ENCODE measurements at regions not wholly inside any gene's neighbourhood (a gene's known extent, or its start where the extent isn't known, plus 50 kb on each side); places are given as distances from the start of the nearest gene placed in this dataset.
"Not testable (repeated sequence)": the region's sequence is repeated elsewhere in the genome, so short reads cannot be mapped to it uniquely, and the experiment has no call there.

DNA sequence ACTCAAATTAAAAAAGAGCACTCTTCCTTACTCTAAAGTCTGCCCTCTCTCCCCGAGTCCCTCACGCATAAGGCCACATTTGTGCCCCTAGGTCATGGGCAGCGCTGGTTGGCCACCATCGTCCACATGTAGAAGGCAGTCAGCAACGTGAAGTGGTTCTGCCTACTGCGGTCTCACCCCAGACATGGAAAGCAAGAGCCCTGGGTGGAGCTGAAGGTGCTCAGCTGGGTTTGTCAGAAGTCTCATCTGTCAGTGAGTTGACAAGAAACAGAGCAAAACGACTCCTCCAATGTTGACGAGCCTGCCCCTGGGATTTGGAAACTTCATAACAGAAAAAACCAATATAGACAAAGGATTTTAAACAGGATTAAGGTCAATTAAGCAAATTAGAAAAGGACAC is 192.3 kb upstream of the PRSS58 start:
- H4K20me1 ChIP-seq (ENCODE audit: insufficient read depth, low read length, poor library complexity, severe bottlenecking): no peaks in the 10 kb centered on the region
- peak overlapping the region; percentile 59 for H3K9ac ChIP-seq (ENCODE audit: low read depth, low read length, poor library complexity, severe bottlenecking)
- no peaks in the 10 kb centered on the region for H3K9me2 ChIP-seq (replicated peaks; ENCODE audit: low read depth, low read length)
- H3K27me3 ChIP-seq (ENCODE audit: insufficient read depth, low read length, poor library complexity, severe bottlenecking): no peaks in the 10 kb centered on the region
- H3K4me2 ChIP-seq (ENCODE audit: low read depth, low read length, poor library complexity, severe bottlenecking): no peak overlapping the region
- no peaks in the 10 kb centered on the region for H3K9me3 ChIP-seq (ENCODE audit: insufficient read depth, low read depth, low read length)
- H2AFZ ChIP-seq (ENCODE audit: low read length): no peak overlapping the region
- no peak overlapping the region for H3K4me3 ChIP-seq (ENCODE audit: low read length, poor library complexity, severe bottlenecking)
- H3F3A ChIP-seq (ENCODE audit: low read depth): no peaks in the 10 kb centered on the region
- no peaks in the 10 kb centered on the region for H3K36me3 ChIP-seq (ENCODE audit: insufficient read depth, low read length)
- no peak for TF ChIP-seq EZH2phosphoT487 (IDR thresholded peaks at IDR 0.05; ENCODE audit: borderline replicate concordance)
- TF ChIP-seq, protein P1, sequence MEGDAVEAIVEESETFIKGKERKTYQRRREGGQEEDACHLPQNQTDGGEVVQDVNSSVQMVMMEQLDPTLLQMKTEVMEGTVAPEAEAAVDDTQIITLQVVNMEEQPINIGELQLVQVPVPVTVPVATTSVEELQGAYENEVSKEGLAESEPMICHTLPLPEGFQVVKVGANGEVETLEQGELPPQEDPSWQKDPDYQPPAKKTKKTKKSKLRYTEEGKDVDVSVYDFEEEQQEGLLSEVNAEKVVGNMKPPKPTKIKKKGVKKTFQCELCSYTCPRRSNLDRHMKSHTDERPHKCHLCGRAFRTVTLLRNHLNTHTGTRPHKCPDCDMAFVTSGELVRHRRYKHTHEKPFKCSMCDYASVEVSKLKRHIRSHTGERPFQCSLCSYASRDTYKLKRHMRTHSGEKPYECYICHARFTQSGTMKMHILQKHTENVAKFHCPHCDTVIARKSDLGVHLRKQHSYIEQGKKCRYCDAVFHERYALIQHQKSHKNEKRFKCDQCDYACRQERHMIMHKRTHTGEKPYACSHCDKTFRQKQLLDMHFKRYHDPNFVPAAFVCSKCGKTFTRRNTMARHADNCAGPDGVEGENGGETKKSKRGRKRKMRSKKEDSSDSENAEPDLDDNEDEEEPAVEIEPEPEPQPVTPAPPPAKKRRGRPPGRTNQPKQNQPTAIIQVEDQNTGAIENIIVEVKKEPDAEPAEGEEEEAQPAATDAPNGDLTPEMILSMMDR (conservative IDR thresholded peaks at IDR 0.05; ENCODE audit: low read length): no peak
- H3K79me2 ChIP-seq (ENCODE audit: insufficient read depth, low read length): 0 out of 2 replicates have a peak, but pooled peaks cover 6% of the 10 kb centered on the region
- peaks cover 81% of the 10 kb centered on the region for H3K4me1 ChIP-seq (ENCODE audit: insufficient read depth, low read length, poor library complexity, severe bottlenecking)

DNA sequence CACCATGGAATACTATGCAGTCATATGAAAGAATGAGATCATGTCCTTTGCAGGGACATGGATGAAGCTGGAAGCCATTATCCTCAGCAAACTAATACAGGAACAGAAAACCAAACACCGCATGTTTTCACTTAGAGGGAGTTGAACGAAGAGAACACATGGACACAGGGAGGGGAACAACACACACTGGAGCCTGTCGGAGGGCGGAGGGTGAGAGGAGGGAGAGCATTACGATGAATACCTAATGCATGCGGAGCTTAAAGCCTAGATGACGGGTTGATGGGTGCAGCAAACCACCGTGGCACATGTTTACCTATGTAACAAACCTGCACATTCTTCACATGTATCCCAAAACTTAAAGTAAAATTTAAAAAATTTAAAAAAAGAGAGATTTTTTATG is 191.0 kb upstream of the PRSS58 start:
- H3K9me2 ChIP-seq (replicated peaks; ENCODE audit: low read depth, low read length); H4K20me1 ChIP-seq (ENCODE audit: insufficient read depth, low read length, poor library complexity, severe bottlenecking); H3F3A ChIP-seq (ENCODE audit: low read depth); H3K9me3 ChIP-seq (ENCODE audit: insufficient read depth, low read depth, low read length); H3K27me3 ChIP-seq (ENCODE audit: insufficient read depth, low read length, poor library complexity, severe bottlenecking); H3K4me2 ChIP-seq (ENCODE audit: low read depth, low read length, poor library complexity, severe bottlenecking); H3K9ac ChIP-seq (ENCODE audit: low read depth, low read length, poor library complexity, severe bottlenecking); H3K36me3 ChIP-seq (ENCODE audit: insufficient read depth, low read length); H3K4me3 ChIP-seq (ENCODE audit: low read length, poor library complexity, severe bottlenecking); H3K79me2 ChIP-seq (ENCODE audit: insufficient read depth, low read length); H2AFZ ChIP-seq (ENCODE audit: low read length): not testable (repeated sequence)
- H3K4me1 ChIP-seq (ENCODE audit: insufficient read depth, low read length, poor library complexity, severe bottlenecking): peaks cover 81% of the 10 kb centered on the region

DNA sequence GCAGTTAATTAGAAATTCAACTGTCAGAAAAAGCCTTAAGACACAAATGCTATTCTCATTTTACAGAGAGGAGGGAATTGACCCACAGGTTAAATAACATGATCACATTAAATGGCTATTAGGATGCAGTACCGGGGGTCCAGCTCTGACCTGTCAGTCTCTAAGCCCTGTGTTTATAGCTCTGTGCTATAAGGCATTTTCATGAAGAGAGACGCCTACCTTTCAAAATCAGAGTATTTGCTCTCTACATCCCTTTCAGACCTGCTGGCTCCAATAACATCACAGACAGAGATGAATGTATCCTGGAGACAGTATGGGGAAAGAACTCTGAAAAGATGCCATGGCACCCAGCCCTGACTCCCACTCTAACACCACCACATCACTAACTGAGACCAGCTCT is 189.9 kb upstream of the PRSS58 start:
- no peak for TF ChIP-seq EZH2phosphoT487 (IDR thresholded peaks at IDR 0.05; ENCODE audit: borderline replicate concordance)
- TF ChIP-seq, protein P1 (conservative IDR thresholded peaks at IDR 0.05; ENCODE audit: low read length): no peak
- no peaks in the 10 kb centered on the region for H3K9me3 ChIP-seq (ENCODE audit: insufficient read depth, low read depth, low read length)
- peaks cover 81% of the 10 kb centered on the region for H3K4me1 ChIP-seq (ENCODE audit: insufficient read depth, low read length, poor library complexity, severe bottlenecking)

DNA sequence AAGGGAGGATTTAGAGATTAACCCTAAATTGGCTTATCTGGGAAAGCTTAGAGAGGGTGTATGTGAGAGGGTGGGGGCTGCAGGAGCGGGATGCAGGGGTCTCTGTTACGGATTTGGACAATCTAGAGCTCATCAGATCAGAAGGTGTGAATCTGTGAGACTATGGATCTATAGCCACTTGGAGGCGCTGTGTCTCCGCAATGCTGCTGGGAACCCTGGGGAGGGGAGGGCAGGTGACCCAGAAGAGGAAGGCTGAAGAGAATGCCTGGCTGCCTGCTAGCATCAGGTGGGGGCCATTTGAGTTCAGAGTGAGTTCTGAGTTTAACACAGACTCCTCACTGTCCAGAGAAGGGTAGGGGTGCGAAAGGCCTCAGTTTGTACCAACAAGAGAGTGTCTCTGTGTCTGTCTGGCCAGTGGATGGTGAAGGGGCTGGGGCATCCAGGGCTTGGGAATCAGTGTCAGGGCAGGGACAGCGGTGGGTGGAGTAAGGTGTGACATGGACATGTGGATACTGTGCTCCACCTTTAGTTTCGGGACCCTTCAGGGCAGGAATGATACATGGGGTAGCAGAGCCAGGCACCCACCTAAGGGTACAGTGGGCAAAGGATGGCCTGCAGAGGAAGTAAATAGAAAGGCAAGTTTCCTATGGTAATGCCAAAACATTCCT is 187.3 kb upstream of the PRSS58 start:
- Histone ChIP-seq H3K79me2 (ENCODE audit: insufficient read depth, low read length) (no peaks in the 10 kb centered on the region), H3K36me3 (ENCODE audit: insufficient read depth, low read length) (no peaks in the 10 kb centered on the region), H3K9me2 (replicated peaks; ENCODE audit: low read depth, low read length) (no peaks in the 10 kb centered on the region), H3K9ac (ENCODE audit: low read depth, low read length, poor library complexity, severe bottlenecking) (peak overlapping the region; percentile 76), H3K9me3 (ENCODE audit: insufficient read depth, low read depth, low read length) (no peaks in the 10 kb centered on the region), H3K4me2 (ENCODE audit: low read depth, low read length, poor library complexity, severe bottlenecking) (peak overlapping the region; percentile 56), H4K20me1 (ENCODE audit: insufficient read depth, low read length, poor library complexity, severe bottlenecking) (no peaks in the 10 kb centered on the region), H3F3A (ENCODE audit: low read depth) (peaks cover 17% of the 10 kb centered on the region), H3K4me1 (ENCODE audit: insufficient read depth, low read length, poor library complexity, severe bottlenecking) (peaks cover 82% of the 10 kb centered on the region), H2AFZ (ENCODE audit: low read length) (no peak overlapping the region), H3K27me3 (ENCODE audit: insufficient read depth, low read length, poor library complexity, severe bottlenecking) (no peaks in the 10 kb centered on the region), H3K4me3 (ENCODE audit: low read length, poor library complexity, severe bottlenecking) (no peak overlapping the region)
- no peak for TF ChIP-seq EZH2phosphoT487 (IDR thresholded peaks at IDR 0.05; ENCODE audit: borderline replicate concordance)
- TF ChIP-seq, protein P1 (conservative IDR thresholded peaks at IDR 0.05; ENCODE audit: low read length): peak; percentile 94

More for the DNA sequence above, 189.9 kb upstream of the PRSS58 start:
- Histone ChIP-seq H4K20me1 (ENCODE audit: insufficient read depth, low read length, poor library complexity, severe bottlenecking) (no peaks in the 10 kb centered on the region), H3K27me3 (ENCODE audit: insufficient read depth, low read length, poor library complexity, severe bottlenecking) (no peaks in the 10 kb centered on the region), H3K4me3 (ENCODE audit: low read length, poor library complexity, severe bottlenecking) (no peak overlapping the region), H3K36me3 (ENCODE audit: insufficient read depth, low read length) (no peaks in the 10 kb centered on the region), H3K79me2 (ENCODE audit: insufficient read depth, low read length) (no peaks in the 10 kb centered on the region), H3K4me2 (ENCODE audit: low read depth, low read length, poor library complexity, severe bottlenecking) (no peak overlapping the region), H2AFZ (ENCODE audit: low read length) (no peak overlapping the region), H3K9me2 (replicated peaks; ENCODE audit: low read depth, low read length) (no peaks in the 10 kb centered on the region), H3F3A (ENCODE audit: low read depth) (no peaks in the 10 kb centered on the region), H3K9ac (ENCODE audit: low read depth, low read length, poor library complexity, severe bottlenecking) (peak overlapping the region; percentile 50)

Measured in Loucy (cell line).